Natural killer cell (primary cell): ENCODE measurements at regions not wholly inside any gene's neighbourhood (a gene's known extent, or its start where the extent isn't known, plus 50 kb on each side); places are given as distances from the start of the nearest gene placed in this dataset.
"Not testable (repeated sequence)": the region's sequence is repeated elsewhere in the genome, so short reads cannot be mapped to it uniquely, and the experiment has no call there.

Experiments used
- ATAC-seq, 3 donors: fragments of 150-1000 bp in 2 of 3; fragments of 200-7000 bp in 1 of 3; cut with Tn5 transposase; 1 replicate in 1 of 3; 2 replicates in 2 of 3; pipeline ENCODE4 v1.10.0; 2021; ENCODE audit warnings: mild to moderate bottlenecking in 2 of 3, moderate library complexity in 2 of 3
- DNase-seq, 2 donors: peaks; one replicate each; pipeline versions ENCODE4 v3.0.0 to v3.0.0-alpha.2; 2013 to 2021; ENCODE audit warnings: mixed read lengths in 1 of 2
- H3K27ac ChIP-seq: one replicate; pipeline ENCODE4 v1.5.1; 2013; ENCODE audit warnings: mild to moderate bottlenecking, low read length
- H3K27me3 ChIP-seq: one replicate; pipeline ENCODE4 v1.6.1; 2013; ENCODE audit warnings: low read length; ENCODE audit not compliant: control insufficient read depth, insufficient read depth
- H3K36me3 ChIP-seq: one replicate; pipeline ENCODE4 v1.6.1; 2013; ENCODE audit warnings: low read length; ENCODE audit not compliant: control insufficient read depth, insufficient read depth
- H3K4me1 ChIP-seq: one replicate; pipeline ENCODE4 v1.6.1; 2013; ENCODE audit warnings: low read length; ENCODE audit not compliant: control insufficient read depth, insufficient read depth
- H3K4me3 ChIP-seq: one replicate; pipeline ENCODE4 v1.5.1; 2013; ENCODE audit warnings: low read length
- H3K9me3 ChIP-seq: one replicate; pipeline ENCODE4 v1.6.1; 2013; ENCODE audit warnings: low read length; ENCODE audit not compliant: control insufficient read depth, insufficient read depth
- H3K27ac Mint-ChIP-seq, 2 donors: one replicate each; pipeline ENCODE4 v1.8.0; 2022; ENCODE audit warnings: mild to moderate bottlenecking in 2 of 2, mixed read lengths in 2 of 2, moderate library complexity in 1 of 2
- H3K27me3 Mint-ChIP-seq, 2 donors: one replicate each; pipeline ENCODE4 v1.8.0; 2022; ENCODE audit warnings: low read depth in 2 of 2, mixed read lengths in 2 of 2
- H3K36me3 Mint-ChIP-seq: one replicate; pipeline ENCODE4 v1.8.0; 2022; ENCODE audit warnings: mixed read lengths
- H3K4me1 Mint-ChIP-seq, 2 donors: one replicate each; pipeline ENCODE4 v1.8.0; 2022; ENCODE audit warnings: mixed read lengths in 2 of 2
- H3K4me3 Mint-ChIP-seq: one replicate; pipeline ENCODE4 v1.8.0; 2022; ENCODE audit warnings: mild to moderate bottlenecking, moderate library complexity, mixed read lengths
- H3K9me3 Mint-ChIP-seq, 2 donors: one replicate each; pipeline ENCODE4 v1.8.0; 2022; ENCODE audit warnings: mixed read lengths in 2 of 2
- CTCF ChIP-seq: fragments of 200-600 bp; IDR thresholded peaks from one replicate; pipeline ENCODE4 v1.8.0; 2022; ENCODE audit warnings: antibody characterized with exemption
- WGBS: methylation state at CpG from one replicate; pipeline ENCODE4 v1.1.7; 2013; ENCODE audit warnings: missing lambda C conversion rate; ENCODE audit not compliant: insufficient coverage; 5-methylcytosine and 5-hydroxymethylcytosine counted together
- intact Hi-C: fragments of 100-400 bp; cut with micrococcal nuclease; formaldehyde crosslinking; loops from one replicate; pipeline ENCODE4 v1.14.2; 2022

DNA sequence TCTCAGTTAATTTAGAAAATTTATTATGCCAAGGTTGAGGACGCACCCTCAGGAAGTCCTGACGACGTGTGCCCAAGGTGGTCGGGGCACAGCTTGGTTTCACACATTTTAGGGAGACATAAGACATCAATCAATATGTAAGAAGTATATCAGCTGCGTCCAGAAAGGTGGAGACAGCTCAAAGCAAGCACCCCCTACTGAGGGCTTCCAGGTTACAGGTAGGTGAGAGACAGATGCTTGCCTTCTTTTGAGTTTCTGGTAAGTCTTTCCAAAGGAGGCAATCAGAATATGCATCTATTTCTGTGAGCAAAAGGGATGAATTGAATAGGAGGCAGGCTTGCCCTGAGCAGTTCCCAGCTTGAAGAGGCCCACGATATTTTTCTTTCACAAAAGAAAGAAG, 614.3 kb downstream of the XPNPEP1 start:
- H3K4me3 Mint-ChIP-seq: no peak overlapping the region
- no peak for TF ChIP-seq CTCF
- H3K4me1 Mint-ChIP-seq: no peaks in the 10 kb centered on the region

GRCh38 chr10:109307102-109307501, 616.2 kb downstream of the XPNPEP1 start:
- H3K36me3 Mint-ChIP-seq, H3K27me3 ChIP-seq, H3K4me1 ChIP-seq, H3K27ac Mint-ChIP-seq, intact Hi-C loops, DNase-seq, H3K9me3 ChIP-seq, H3K4me1 Mint-ChIP-seq, H3K36me3 ChIP-seq, ATAC-seq, H3K27ac ChIP-seq, H3K4me3 Mint-ChIP-seq, H3K4me3 ChIP-seq, H3K27me3 Mint-ChIP-seq: not testable (repeated sequence)
- 71% methylated on average over 5 of the region's 5 CpGs for WGBS
- H3K9me3 Mint-ChIP-seq: peaks cover 2 to 18% of the 10 kb centered on the region in 2 donors

More for the DNA sequence above, 614.3 kb downstream of the XPNPEP1 start:
- DNase-seq (no peak), ATAC-seq (no peak)
- no peaks in the 10 kb centered on the region for H3K9me3 ChIP-seq
- Mint-ChIP-seq H3K36me3 (no peaks in the 10 kb centered on the region), H3K27ac (no peak overlapping the region), H3K27me3 (no peaks in the 10 kb centered on the region), H3K9me3 (peaks cover 5 to 12% of the 10 kb centered on the region in 2 donors)
- no peak overlapping the region for H3K4me3 ChIP-seq
- WGBS: 39% methylated on average over 5 of the region's 6 CpGs
- H3K36me3 ChIP-seq: no peaks in the 10 kb centered on the region
- intact Hi-C loops: no loop called here
- no peaks in the 10 kb centered on the region for H3K4me1 ChIP-seq
- no peak overlapping the region for H3K27ac ChIP-seq
- H3K27me3 ChIP-seq: no peaks in the 10 kb centered on the region

- no peaks in the 10 kb centered on the region for H3K4me1 ChIP-seq
- no peaks in the 10 kb centered on the region for H3K4me1 Mint-ChIP-seq
- no peaks in the 10 kb centered on the region for H3K27me3 Mint-ChIP-seq
- H3K27ac Mint-ChIP-seq: no peak overlapping the region
- H3K9me3 ChIP-seq: no peaks in the 10 kb centered on the region
- ATAC-seq (no peak), DNase-seq (no peak)
- no peaks in the 10 kb centered on the region for H3K36me3 Mint-ChIP-seq
- no peak for TF ChIP-seq CTCF
- no peaks in the 10 kb centered on the region for H3K27me3 ChIP-seq
- no peak overlapping the region for H3K4me3 Mint-ChIP-seq
- WGBS: 80% methylated on average over 5 of the region's 5 CpGs
- H3K36me3 ChIP-seq: no peaks in the 10 kb centered on the region
- intact Hi-C loops: no loop called here
- H3K27ac ChIP-seq: no peak overlapping the region
- H3K4me3 ChIP-seq: no peak overlapping the region
- H3K9me3 Mint-ChIP-seq: peaks cover 2 to 18% of the 10 kb centered on the region in 2 donors
These were observed 616.6 kb downstream of the XPNPEP1 start for GRCh38 chr10:109306698-109307097.

- no peak for DNase-seq
- no peaks in the 10 kb centered on the region for H3K4me1 ChIP-seq
- H3K27ac Mint-ChIP-seq: no peak overlapping the region
- intact Hi-C loops: no loop called here
- no peak overlapping the region for H3K4me3 Mint-ChIP-seq
- H3K36me3 ChIP-seq: no peaks in the 10 kb centered on the region
- ATAC-seq: no peak
- no peaks in the 10 kb centered on the region for H3K27me3 Mint-ChIP-seq
- WGBS: 100% methylated on average over 1 of the region's 3 CpGs
- peaks cover 10 to 14% of the 10 kb centered on the region in 2 donors for H3K9me3 Mint-ChIP-seq
- no peak overlapping the region for H3K4me3 ChIP-seq
- no peak overlapping the region for H3K27ac ChIP-seq
- H3K36me3 Mint-ChIP-seq: no peaks in the 10 kb centered on the region
- no peaks in the 10 kb centered on the region for H3K27me3 ChIP-seq
- TF ChIP-seq CTCF: no peak
- no peaks in the 10 kb centered on the region for H3K4me1 Mint-ChIP-seq
- peaks cover 5% of the 10 kb centered on the region for H3K9me3 ChIP-seq
These were observed 635.5 kb downstream of the XPNPEP1 start for GRCh38 chr10:109287858-109288257.
